AG09319 (cell line): ENCODE measurements at regions not wholly inside any gene's neighbourhood (a gene's known extent, or its start where the extent isn't known, plus 50 kb on each side); places are given as distances from the start of the nearest gene placed in this dataset.
"Not testable (repeated sequence)": the region's sequence is repeated elsewhere in the genome, so short reads cannot be mapped to it uniquely, and the experiment has no call there.

Source experiments
- DNase-seq: peaks from one replicate; pipeline ENCODE4 v3.0.0-alpha.2; 2010; ENCODE audit warnings: low read depth; ENCODE audit errors: extremely low read depth
- TF ChIP-seq, protein P1 (sequence below): IDR thresholded peaks from 2 replicates; pipeline ENCODE4 v1.5.1; 2011; ENCODE audit warnings: low read depth, mild to moderate bottlenecking, inconsistent platforms, low read length, moderate library complexity

GRCh38 chr3:6492306-6492705 is 368.6 kb upstream of the GRM7 start:
- DNase-seq: no peak
- TF ChIP-seq, protein P1, sequence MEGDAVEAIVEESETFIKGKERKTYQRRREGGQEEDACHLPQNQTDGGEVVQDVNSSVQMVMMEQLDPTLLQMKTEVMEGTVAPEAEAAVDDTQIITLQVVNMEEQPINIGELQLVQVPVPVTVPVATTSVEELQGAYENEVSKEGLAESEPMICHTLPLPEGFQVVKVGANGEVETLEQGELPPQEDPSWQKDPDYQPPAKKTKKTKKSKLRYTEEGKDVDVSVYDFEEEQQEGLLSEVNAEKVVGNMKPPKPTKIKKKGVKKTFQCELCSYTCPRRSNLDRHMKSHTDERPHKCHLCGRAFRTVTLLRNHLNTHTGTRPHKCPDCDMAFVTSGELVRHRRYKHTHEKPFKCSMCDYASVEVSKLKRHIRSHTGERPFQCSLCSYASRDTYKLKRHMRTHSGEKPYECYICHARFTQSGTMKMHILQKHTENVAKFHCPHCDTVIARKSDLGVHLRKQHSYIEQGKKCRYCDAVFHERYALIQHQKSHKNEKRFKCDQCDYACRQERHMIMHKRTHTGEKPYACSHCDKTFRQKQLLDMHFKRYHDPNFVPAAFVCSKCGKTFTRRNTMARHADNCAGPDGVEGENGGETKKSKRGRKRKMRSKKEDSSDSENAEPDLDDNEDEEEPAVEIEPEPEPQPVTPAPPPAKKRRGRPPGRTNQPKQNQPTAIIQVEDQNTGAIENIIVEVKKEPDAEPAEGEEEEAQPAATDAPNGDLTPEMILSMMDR: no peak

DNA sequence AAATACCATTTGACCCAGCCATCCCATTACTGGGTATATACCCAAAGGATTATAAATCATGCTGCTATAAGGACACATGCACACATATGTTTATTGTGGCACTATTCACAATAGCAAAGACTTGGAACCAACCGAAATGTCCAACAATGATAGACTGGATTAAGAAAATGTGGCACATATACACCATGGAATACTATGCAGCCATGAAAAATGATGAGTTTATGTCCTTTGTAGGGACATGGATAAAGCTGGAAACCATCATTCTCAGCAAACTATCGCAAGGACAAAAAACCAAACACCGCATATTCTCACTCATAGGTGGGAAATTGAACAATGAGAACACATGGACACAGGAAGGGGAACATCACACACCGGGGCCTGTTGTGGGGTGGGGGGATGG is 362.0 kb upstream of the GRM7 start:
- not testable (repeated sequence) for DNase-seq

DNA sequence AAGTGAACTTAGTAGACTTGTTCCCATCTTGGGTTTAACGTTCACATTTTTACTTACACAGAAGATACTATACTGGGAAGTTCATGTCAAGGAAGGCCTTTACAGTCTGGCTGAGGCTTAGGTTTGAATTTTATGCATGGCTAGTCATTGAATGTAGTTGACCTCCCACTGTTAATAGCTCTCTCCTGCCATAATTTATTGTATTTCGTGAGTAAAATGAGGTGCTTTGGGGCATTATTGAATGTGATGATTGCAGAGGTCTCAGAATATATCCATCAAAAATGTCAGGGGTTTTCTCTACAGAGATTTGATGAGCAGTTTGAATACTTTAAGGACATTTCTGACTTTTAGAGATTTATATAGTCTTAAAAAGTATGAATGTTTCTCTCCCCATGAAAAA is 356.6 kb upstream of the GRM7 start:
- TF ChIP-seq, protein P1: no peak
- DNase-seq: no peak

GRCh38 chr3:6504834-6505233 is 356.1 kb upstream of the GRM7 start:
- TF ChIP-seq, protein P1: no peak

GRCh38 chr3:6508410-6508759 is 352.5 kb upstream of the GRM7 start:
- DNase-seq: no peak
- TF ChIP-seq, protein P1: no peak

More at GRCh38 chr3:6504834-6505233, 356.1 kb upstream of the GRM7 start:
- no peak for DNase-seq

GRCh38 chr3:6509576-6509975 is 351.3 kb upstream of the GRM7 start:
- TF ChIP-seq, protein P1: no peak
- no peak for DNase-seq

- TF ChIP-seq, protein P1: no peak
- DNase-seq: no peak
These were observed 350.2 kb upstream of the GRM7 start for GRCh38 chr3:6510713-6511112.

- no peak for DNase-seq
- TF ChIP-seq, protein P1: no peak
These were observed 348.6 kb upstream of the GRM7 start for GRCh38 chr3:6512172-6512800.
